ENCODE measurements at regions not wholly inside any gene's neighbourhood (a gene's known extent, or its start where the extent isn't known, plus 50 kb on each side); places are given as distances from the start of the nearest gene placed in this dataset.

DNA sequence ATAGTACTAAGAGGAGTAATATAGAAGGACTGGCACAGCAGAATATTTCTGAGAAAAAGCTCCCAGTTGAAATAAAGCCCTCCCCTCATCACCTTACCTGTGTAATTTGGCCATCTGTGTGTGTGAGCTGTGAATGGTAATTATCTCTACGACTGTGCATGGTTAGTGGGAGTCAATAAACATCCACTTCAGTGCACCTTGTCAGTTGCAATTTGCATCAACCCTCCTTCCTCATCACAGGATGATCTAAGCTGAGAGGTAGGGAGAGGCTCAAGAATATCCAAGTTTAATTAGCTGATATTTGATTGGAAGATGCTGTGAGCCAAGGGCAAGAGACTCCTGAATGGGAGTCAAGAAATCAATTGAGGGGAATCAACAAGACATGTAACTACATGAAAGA is 694.9 kb upstream of the KLHL29 start:
- no peak for DNase-seq (ENCODE audit: low read depth)

GRCh38 chr2:22691666-22692065 is 693.3 kb upstream of the KLHL29 start:
- no peak for DNase-seq (ENCODE audit: low read depth)

DNA sequence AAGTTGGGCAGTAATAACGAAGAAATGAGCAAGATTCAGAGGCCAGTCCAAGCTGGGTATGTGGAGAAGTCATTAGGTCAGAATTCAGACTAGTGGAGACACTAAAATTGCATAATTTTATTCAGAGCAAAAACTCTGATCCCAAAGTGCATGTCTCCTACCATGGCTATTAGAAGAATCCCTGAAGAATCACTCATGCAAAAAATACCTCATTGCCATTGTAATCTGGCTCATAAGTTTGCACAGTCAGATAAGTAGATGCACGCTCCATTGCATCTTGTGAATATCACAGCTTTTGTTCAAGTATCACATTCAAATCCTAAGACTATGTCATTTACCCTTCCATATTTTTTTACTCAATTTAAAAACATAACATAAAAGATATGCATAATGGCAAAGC is 692.2 kb upstream of the KLHL29 start:
- DNase-seq (ENCODE audit: low read depth): no peak

DNA sequence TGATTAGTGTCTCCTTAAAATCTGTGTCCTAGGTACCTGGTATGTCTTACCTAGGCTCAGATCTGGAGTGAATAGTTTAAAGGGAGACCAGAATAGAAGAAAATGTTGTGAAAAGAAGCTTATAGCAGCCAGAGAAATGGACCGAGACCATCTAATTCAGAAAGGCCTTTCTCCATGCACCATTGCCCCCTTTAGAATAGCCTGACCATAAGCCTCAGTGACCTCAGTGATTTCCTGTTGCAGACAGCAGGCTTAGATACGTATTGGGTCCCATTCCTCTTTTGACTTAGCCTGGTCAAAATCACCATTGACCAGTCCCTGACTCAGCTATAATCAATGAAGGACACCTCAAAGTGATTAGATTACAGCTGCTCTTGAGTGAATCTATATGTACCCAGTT is 690.7 kb upstream of the KLHL29 start:
- DNase-seq (ENCODE audit: low read depth): no peak

DNA sequence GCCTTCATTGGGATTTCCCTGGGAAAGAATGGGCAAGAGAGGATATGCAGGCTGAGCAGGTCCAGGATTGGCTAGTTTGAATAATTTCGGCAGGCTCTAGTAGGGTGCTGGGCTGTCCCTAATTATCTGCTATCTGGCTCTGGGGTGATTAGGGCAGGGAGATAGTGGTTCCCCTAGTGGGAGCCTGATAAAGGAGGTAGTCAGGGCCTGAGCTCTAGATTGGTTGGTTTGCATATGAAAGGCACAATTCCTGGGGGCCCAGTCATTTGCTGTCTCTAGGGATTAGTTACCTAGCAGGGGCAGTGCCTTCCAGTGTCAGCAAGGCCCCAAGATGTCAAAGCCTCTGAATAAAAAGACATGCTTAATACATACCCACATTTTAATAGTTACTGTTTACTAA is 690.1 kb upstream of the KLHL29 start:
- DNase-seq (ENCODE audit: low read depth): no peak

GRCh38 chr2:22697054-22697788 is 687.8 kb upstream of the KLHL29 start:
- no peak for DNase-seq (ENCODE audit: low read depth)

GRCh38 chr2:22701561-22702160 is 683.3 kb upstream of the KLHL29 start:
- no peak for DNase-seq (ENCODE audit: low read depth)

GRCh38 chr2:22703286-22703920 is 681.6 kb upstream of the KLHL29 start:
- no peak for DNase-seq (ENCODE audit: low read depth)

- DNase-seq (ENCODE audit: low read depth): no peak
These were observed 665.6 kb upstream of the KLHL29 start for GRCh38 chr2:22719396-22719795.

DNA sequence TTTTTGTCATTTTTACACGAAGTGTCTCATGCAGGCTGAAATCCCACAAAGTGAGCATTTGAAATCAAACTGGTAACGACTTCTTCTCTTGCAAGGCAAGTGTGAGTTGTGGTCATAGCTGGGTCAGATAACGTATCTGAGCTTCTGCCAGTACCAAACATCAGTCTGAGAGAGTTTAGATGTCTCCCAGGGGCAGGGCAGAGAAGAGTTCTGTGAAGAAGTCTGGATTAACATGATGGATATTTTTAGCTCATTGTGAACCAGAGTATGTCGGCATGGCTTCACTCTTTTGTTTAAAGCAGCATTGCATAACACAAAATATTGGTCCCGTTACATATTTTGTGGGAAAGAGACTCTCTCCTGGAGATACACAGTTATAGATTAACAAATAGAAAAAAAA is 655.5 kb upstream of the KLHL29 start:
- no peak for DNase-seq (ENCODE audit: low read depth)

DNA sequence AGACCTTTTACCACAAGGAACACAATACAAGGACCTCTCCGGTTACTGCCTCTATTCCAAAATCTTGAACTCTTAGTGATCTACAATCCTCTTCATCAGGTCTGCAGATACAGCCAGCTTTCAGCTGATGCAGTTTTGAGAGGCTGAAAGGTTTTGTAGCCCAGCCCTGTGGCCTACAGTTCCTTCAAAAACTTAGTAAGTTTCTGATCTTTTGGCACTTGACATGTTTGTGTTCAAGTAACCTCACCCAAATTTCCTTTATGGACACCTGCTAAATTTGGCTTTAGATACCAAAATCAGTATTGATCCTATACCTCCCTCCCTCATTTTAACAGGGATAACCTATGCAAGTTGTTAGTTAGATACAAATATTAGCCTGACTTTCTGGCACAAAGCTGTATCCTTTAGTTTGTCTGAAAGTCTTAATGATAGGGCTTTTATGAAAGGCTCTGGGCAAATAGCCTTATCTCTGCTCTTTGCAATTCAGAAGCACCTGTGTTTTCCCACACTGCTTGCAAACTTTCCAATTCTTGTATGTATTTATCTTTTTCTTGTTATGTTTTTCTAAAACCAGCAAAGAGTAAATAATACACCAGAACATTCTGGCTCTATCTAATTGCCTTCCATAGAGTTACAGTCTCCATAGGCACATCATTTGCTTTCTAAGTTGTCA is 650.5 kb upstream of the KLHL29 start:
- no peak for DNase-seq (ENCODE audit: low read depth)

DNA sequence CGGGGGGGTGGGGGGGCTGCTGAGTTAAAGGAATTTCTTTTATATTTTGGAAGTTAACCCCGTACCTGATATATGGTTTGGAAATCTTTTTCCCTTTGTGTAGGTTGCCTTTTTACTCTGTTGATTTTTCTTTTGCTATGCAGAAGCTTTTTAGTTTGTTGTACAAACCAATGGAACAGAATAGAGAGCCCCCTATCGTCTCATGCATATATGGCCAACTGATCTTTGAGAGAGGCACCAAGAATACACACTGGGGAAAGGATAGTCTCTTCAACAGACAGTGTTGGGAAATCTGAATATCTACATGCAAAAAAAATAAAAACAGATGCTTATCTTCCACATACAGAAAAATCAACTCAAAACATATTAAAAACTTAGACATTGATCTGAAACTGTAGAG is 647.8 kb upstream of the KLHL29 start:
- no peak for DNase-seq (ENCODE audit: low read depth)

DNA sequence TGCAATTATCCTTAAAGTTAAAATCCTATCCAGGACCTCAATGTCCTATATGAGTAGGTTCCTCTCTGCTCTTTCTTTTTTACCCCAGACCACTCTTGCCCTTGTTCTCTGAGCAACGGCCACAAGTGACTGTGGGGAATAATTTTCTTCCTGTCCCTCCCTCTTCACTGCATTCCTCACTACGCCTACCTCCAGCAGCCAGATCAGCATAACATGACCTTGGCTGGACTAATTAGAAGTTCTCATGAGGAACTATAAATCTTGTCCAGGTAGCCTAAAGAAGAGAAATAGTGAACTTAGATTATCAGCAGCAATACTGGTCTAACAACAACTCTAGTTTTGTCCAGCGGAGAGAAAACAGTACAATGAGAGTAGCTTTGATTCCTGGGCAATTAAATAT is 643.8 kb upstream of the KLHL29 start:
- no peak for DNase-seq (ENCODE audit: low read depth)

DNA sequence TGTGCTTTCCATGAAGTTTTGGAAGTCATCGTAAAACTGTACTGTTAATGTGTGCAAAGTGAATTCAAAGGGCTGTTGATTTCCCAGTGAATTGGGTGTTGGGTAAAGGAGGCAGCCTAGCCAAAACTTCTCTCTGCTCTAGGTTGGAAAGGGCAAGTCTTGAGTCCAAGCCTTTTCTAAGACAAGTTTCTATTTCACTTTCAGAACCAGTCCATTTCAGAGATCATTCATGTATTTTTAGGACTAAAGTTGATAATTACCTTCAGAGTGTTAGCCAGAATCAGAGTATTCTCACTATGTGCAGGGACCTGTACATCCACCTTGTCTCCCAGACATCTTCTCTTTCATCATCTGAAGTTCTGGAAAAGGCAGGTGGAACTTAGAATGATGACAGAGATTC is 636.1 kb upstream of the KLHL29 start:
- DNase-seq (ENCODE audit: low read depth): no peak

DNA sequence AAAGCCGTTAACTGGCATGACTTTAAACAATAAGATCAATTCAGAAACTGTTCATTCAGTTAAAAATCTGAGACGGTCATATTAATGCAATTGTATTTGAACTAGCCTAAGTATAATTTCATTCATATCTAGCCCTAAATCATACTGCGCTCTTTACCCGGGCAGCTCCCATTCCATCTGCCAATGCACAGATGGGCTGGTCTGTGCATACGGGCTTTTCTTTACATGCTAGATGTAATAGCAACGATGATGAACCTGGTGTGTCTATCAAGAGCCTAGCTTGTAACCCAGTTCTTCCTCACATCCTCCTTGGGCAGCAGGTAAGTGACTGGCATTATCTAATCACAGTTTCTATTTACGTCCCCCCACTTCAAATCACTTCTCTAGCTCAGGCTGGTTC is 631.5 kb upstream of the KLHL29 start:
- DNase-seq (ENCODE audit: low read depth): no peak

GRCh38 chr2:22756276-22757043 is 628.5 kb upstream of the KLHL29 start:
- DNase-seq (ENCODE audit: low read depth): no peak

GRCh38 chr2:22769497-22769896 is 615.5 kb upstream of the KLHL29 start:
- DNase-seq (ENCODE audit: low read depth): no peak

DNA sequence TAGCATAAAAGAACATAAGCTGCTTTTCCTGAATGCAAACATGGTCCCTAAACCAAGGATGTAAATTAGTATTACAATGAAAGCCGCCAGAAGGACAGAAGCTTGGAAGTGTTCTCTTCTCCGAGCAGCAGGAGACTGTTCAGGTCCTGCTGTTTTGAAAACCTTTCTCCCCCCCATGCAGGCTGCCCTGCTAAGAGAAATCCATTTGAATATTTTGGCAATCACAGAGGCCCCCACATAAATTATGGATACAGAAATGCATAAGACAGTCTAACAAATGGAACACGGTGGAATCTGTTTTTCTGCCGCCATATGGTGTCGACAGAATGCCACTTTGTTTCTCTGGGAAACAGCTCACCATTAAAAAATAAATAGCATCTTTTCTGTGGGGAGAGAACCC is 600.4 kb upstream of the KLHL29 start:
- no peak for DNase-seq (ENCODE audit: low read depth)

DNA sequence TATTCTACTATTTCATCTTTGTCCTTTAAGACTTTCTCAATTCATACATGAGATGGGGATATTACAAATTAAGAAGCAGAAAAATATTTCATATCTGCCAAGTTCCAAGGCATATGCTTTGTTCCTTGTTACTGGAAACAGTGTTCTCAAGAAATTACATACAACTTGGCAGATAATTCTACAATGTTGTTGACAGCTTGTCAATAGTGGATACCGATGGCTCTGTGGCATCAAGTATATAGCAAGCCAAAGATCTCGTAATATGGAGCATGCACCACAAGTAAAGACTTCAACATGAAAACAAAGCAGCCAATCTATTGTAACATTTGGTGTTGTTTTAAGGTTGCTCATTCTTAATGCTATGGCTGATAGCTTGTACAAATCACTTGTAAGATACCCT is 598.2 kb upstream of the KLHL29 start:
- no peak for DNase-seq (ENCODE audit: low read depth)

GRCh38 chr2:22787745-22788144 is 597.2 kb upstream of the KLHL29 start:
- no peak for DNase-seq (ENCODE audit: low read depth)

GRCh38 chr2:22788749-22789327 is 596.1 kb upstream of the KLHL29 start:
- DNase-seq (ENCODE audit: low read depth): no peak
